GM12872 (cell line): ENCODE measurements at regions not wholly inside any gene's neighbourhood (a gene's known extent, or its start where the extent isn't known, plus 50 kb on each side); places are given as distances from the start of the nearest gene placed in this dataset.
A peak's percentile ranks its signal among the peaks of the same experiment; 100 is the strongest.

ENCODE experiments used
- CTCF ChIP-seq: IDR thresholded peaks from 3 replicates; pipeline ENCODE4 v1.5.1; 2011; ENCODE audit warnings: low read depth, mild to moderate bottlenecking, low read length, moderate library complexity; ENCODE audit not compliant: insufficient read depth

- TF ChIP-seq CTCF: peak; percentile 85
Observed at GRCh38 chr11:22920939-22921565, 60.8 kb upstream of the CCDC179 start.

GRCh38 chr11:22922672-22923071 is 62.4 kb upstream of the CCDC179 start:
- no peak for TF ChIP-seq CTCF

- no peak for TF ChIP-seq CTCF
Observed at GRCh38 chr11:22923561-22923960, 63.3 kb upstream of the CCDC179 start.

- no peak for TF ChIP-seq CTCF
Observed at GRCh38 chr11:22926341-22926740, 66.1 kb upstream of the CCDC179 start.

- TF ChIP-seq CTCF: no peak
Observed at GRCh38 chr11:22927793-22928192, 67.5 kb upstream of the CCDC179 start.

- 0 out of 3 replicates have a peak, but pooled peaks have one; percentile 4 for TF ChIP-seq CTCF
Observed at GRCh38 chr11:22928207-22928917, 68.1 kb upstream of the CCDC179 start.

GRCh38 chr11:22930816-22931594 is 70.7 kb upstream of the CCDC179 start:
- no peak for TF ChIP-seq CTCF
